Gastrocnemius medialis (tissue), 4 donors: ENCODE measurements at regions not wholly inside any gene's neighbourhood (a gene's known extent, or its start where the extent isn't known, plus 50 kb on each side); places are given as distances from the start of the nearest gene placed in this dataset.

ENCODE experiments used
- POLR2A ChIP-seq, 2 donors: fragments of 450-650 bp; IDR thresholded peaks; one replicate each; pipeline ENCODE4 v1.6.1; 2017; ENCODE audit warnings: antibody characterized with exemption in 2 of 2, mild to moderate bottlenecking in 2 of 2, moderate library complexity in 2 of 2
- TF ChIP-seq, protein P1 (sequence below), 5 experiments: fragments of 450-650 bp in 3 of 5; fragments of 200-600 bp in 2 of 5; sonication (generic) in 2 of 5; IDR thresholded peaks in 4 of 5; conservative IDR thresholded peaks in 1 of 5; 1 replicate in 4 of 5; 2 replicates in 1 of 5; pipeline ENCODE4 v1.5.1; 2016 to 2019; ENCODE audit warnings: antibody characterized with exemption in 5 of 5, mild to moderate bottlenecking in 3 of 5, moderate library complexity in 3 of 5

DNA sequence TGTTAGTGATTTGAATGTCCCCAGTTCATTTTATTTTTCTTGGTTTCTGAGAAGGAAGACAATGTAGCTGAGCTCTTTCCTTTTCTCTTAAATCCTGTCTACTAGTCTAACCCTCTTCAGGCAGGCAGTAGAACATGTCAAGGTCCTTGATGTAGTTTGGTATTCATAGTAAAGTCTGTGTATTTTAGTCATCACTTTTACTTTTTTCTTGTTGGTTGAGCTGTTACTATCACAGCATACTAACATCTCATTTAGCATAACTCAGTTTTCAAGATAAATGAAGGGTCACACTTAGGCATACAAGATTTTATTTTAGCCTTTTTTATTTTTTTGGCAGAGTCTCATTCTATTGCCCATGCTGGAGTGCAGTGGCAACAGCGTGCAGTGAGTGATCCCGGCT, 70.5 kb downstream of the KPNA2 start:
- TF ChIP-seq, protein P1, sequence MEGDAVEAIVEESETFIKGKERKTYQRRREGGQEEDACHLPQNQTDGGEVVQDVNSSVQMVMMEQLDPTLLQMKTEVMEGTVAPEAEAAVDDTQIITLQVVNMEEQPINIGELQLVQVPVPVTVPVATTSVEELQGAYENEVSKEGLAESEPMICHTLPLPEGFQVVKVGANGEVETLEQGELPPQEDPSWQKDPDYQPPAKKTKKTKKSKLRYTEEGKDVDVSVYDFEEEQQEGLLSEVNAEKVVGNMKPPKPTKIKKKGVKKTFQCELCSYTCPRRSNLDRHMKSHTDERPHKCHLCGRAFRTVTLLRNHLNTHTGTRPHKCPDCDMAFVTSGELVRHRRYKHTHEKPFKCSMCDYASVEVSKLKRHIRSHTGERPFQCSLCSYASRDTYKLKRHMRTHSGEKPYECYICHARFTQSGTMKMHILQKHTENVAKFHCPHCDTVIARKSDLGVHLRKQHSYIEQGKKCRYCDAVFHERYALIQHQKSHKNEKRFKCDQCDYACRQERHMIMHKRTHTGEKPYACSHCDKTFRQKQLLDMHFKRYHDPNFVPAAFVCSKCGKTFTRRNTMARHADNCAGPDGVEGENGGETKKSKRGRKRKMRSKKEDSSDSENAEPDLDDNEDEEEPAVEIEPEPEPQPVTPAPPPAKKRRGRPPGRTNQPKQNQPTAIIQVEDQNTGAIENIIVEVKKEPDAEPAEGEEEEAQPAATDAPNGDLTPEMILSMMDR (IDR thresholded peaks at IDR 0.05 in 4 of 5, conservative IDR thresholded peaks at IDR 0.05 in 1 of 5) = no peak
- TF ChIP-seq POLR2A (IDR thresholded peaks at IDR 0.05) = no peak
